BJ (cell line): ENCODE measurements at regions not wholly inside any gene's neighbourhood (a gene's known extent, or its start where the extent isn't known, plus 50 kb on each side); places are given as distances from the start of the nearest gene placed in this dataset.

Experiments used
- CTCF ChIA-PET: fragments of 350-600 bp; formaldehyde crosslinking; extraction: SDS; loops from one replicate; lab custom pipeline; 2021; ENCODE audit warnings: antibody characterized with exemption, inconsistent platforms; lab: Yijun Ruan, JAX
- POLR2A ChIA-PET: fragments of 300-600 bp; sonication (Branson Sonifier 250); formaldehyde crosslinking; extraction: SDS; loops from one replicate; lab custom pipeline; 2021; ENCODE audit warnings: antibody characterized with exemption; lab: Charles Lee
- DNase-seq: peaks from one replicate; pipeline ENCODE4 v3.0.0-alpha.2; 2011; ENCODE audit warnings: low read depth
- H3K27me3 ChIP-seq: 2 replicates; pipeline ENCODE4 v1.6.0; 2011; ENCODE audit warnings: low read length; ENCODE audit not compliant: control insufficient read depth, insufficient read depth
- H3K36me3 ChIP-seq: 2 replicates; pipeline ENCODE4 v1.5.1; 2011; ENCODE audit warnings: low read length; ENCODE audit not compliant: control insufficient read depth, insufficient read depth
- H3K4me3 ChIP-seq: 2 replicates; pipeline ENCODE4 v1.5.1; 2011; ENCODE audit warnings: low read depth, mild to moderate bottlenecking, control low read depth, low read length
- TF ChIP-seq, protein P1 (sequence below): IDR thresholded peaks from 2 replicates; pipeline ENCODE4 v1.5.1; 2011; ENCODE audit warnings: low read depth, mild to moderate bottlenecking, control low read depth, inconsistent platforms, low read length, moderate library complexity; ENCODE audit not compliant: insufficient read depth

DNA sequence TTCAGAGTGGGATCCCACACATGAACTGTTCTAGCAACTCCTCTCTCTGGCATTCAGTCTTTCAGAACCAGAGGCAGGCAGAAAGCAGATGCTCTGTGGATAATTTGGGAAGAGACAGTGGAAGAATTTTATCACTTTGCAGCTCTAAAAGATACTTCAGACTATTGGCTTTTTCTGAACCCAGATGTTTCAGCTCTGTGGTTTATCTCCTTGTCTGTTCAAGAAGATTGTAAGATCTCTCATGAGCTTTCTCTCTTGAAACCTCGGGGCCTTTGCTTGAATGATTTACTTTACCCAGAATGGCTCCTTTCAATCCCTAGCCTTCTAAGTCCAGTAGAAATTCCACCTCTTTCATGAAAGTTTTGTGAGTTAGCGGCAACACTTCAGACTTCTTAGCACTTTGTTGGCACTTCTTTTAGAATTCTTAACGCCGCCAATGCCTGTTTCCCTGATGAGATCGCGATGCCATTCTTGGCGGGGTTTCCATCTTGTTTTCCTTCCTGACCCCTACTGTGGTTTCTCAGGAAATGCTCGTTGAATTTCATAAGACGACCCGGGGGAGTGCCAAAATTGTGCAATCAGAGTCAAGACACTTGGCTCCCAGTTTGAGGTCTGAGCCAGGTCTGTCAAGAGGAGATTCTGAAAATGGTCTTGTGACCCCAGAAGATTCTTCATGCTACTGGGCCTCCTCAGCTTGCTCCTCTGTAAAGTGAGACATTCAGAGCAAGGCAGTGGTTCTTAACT lies 107.0 kb upstream of the PRICKLE1 start:
- ChIA-PET CTCF (interaction anchor here (0.5 kb wide), 1 partner anchor 437 kb away, joined by 3 read pairs; no protein-coding TSS in a partner anchor), POLR2A (no interaction called here)
- no peaks in the 10 kb centered on the region for H3K27me3 ChIP-seq
- H3K36me3 ChIP-seq, result no peaks in the 10 kb centered on the region
- TF ChIP-seq, protein P1, sequence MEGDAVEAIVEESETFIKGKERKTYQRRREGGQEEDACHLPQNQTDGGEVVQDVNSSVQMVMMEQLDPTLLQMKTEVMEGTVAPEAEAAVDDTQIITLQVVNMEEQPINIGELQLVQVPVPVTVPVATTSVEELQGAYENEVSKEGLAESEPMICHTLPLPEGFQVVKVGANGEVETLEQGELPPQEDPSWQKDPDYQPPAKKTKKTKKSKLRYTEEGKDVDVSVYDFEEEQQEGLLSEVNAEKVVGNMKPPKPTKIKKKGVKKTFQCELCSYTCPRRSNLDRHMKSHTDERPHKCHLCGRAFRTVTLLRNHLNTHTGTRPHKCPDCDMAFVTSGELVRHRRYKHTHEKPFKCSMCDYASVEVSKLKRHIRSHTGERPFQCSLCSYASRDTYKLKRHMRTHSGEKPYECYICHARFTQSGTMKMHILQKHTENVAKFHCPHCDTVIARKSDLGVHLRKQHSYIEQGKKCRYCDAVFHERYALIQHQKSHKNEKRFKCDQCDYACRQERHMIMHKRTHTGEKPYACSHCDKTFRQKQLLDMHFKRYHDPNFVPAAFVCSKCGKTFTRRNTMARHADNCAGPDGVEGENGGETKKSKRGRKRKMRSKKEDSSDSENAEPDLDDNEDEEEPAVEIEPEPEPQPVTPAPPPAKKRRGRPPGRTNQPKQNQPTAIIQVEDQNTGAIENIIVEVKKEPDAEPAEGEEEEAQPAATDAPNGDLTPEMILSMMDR, result no peak
- H3K4me3 ChIP-seq, result no peak overlapping the region
- no peak for DNase-seq

DNA sequence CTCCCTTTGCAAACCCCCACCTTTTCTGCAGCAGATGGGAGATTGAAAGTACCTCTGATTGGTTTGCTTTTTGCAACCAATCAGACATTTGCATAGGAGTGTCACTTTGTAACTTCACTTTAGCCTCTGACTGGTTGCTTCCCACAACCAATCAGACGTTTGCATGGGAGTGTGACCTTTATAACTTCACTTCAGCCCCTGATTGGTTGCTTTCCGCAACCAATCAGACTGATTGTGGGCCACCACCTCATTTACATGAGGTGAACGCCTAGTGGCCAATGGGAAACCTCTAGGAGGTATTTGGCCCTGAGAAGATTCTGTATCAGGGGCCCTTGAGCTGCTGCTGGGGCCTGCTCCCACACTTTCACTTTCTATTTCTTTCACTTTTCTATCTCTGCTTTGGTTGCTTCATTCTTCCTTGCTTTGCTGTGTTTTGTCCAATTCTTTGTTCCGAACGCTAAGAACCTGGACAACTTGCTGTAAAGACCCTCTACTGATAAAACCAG lies 106.0 kb upstream of the PRICKLE1 start:
- POLR2A ChIA-PET, result no interaction called here

DNA sequence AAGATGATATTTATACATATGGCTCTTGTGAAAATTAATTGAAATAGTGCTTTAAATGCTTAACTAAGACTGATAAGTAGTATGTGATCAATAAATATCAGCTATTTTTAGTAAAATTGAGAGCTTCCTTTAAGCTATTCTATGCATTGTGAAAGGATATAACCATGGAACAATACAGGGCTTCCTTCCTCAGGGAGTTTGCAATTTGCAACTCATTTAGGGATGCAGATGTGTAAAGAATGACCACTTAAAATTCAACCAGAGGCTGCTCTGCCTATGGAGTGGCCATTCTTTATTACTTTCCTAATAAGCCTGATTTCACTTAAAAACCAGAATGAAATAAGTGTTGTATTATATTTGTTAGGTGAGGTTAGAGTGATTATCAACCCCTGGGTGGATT lies 103.2 kb upstream of the PRICKLE1 start:
- no peak for DNase-seq
- CTCF ChIA-PET, result no interaction called here
- Histone ChIP-seq H3K4me3 (no peak overlapping the region), H3K27me3 (no peaks in the 10 kb centered on the region), H3K36me3 (no peaks in the 10 kb centered on the region)
- TF ChIP-seq, protein P1, result no peak
- POLR2A ChIA-PET, result no interaction called here

More for the DNA sequence above, 106.0 kb upstream of the PRICKLE1 start:
- TF ChIP-seq, protein P1, result no peak
- no peak for DNase-seq
- Histone ChIP-seq H3K4me3 (no peak overlapping the region), H3K36me3 (no peaks in the 10 kb centered on the region), H3K27me3 (no peaks in the 10 kb centered on the region)
- CTCF ChIA-PET, result no interaction called here

DNA sequence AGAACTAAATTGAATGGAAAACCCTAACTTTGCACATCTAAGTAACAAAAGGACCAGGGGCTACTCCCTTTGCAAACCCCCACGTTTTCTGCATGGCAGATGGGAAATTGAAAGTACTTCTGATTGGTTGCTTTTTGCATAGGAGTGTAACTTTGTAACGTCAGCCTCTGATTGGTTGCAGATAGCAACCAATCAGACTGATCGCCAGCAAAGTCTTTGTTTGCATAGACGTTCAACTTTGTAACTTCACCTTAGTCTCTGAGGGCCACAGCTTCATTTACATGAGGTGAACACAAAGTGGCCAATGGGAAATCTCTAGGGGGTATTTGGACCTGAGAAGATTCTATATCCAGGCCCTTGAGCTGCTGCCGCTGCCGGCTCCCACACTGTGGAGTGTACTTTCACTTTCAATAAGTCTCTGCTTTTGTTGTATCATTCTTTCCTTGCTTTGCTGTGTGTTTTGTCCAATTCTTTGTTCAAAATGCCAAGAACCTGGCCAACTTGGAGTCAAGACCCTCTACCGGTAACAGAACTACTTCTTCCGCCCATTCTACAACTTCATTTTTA lies 102.5 kb upstream of the PRICKLE1 start:
- CTCF ChIA-PET, result no interaction called here
- Histone ChIP-seq H3K4me3 (no peak overlapping the region), H3K27me3 (no peaks in the 10 kb centered on the region), H3K36me3 (no peaks in the 10 kb centered on the region)
- DNase-seq, result no peak
- TF ChIP-seq, protein P1, result no peak
- POLR2A ChIA-PET, result no interaction called here

DNA sequence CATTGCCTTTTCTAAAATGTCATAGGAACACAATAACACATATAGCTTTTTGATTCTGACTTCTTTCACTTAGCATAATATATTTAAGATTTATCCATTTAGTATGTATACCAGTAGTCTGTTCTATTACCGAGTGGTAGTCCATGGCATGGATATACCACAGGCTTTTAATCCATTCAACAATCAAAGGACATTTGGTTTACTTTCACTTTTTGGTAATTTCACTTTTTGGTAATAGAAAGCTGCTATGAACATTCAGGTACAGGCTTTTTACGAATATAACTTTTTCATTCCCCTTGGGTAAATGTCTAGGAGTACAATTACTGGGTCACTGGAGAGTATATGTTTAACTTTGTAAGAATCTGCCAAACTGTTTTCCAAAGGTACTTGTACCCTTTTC lies 100.7 kb upstream of the PRICKLE1 start:
- H3K27me3 ChIP-seq, result no peaks in the 10 kb centered on the region
- no peaks in the 10 kb centered on the region for H3K36me3 ChIP-seq
- CTCF ChIA-PET, result no interaction called here
- POLR2A ChIA-PET, result no interaction called here
- TF ChIP-seq, protein P1, result no peak
- DNase-seq, result no peak
- no peak overlapping the region for H3K4me3 ChIP-seq
